NCI-H345 (cell line): ENCODE measurements at regions not wholly inside any gene's neighbourhood (a gene's known extent, or its start where the extent isn't known, plus 50 kb on each side); places are given as distances from the start of the nearest gene placed in this dataset.

Experiments used
- DNase-seq: peaks from one replicate; lab custom pipeline; 2025; lab: John Stamatoyannopoulos, UW

- no peak for DNase-seq
Observed at GRCh38 chr3:107264888-107265287, 112.4 kb upstream of the CCDC54 start.

GRCh38 chr3:107265526-107265925 is 111.7 kb upstream of the CCDC54 start:
- no peak for DNase-seq

- DNase-seq, result no peak
Observed at GRCh38 chr3:107268469-107268868, 108.8 kb upstream of the CCDC54 start.

- no peak for DNase-seq
Observed at GRCh38 chr3:107269136-107269535, 108.1 kb upstream of the CCDC54 start.

GRCh38 chr3:107271787-107272387 is 105.4 kb upstream of the CCDC54 start:
- peak; percentile 16 for DNase-seq

GRCh38 chr3:107272471-107272870 is 104.8 kb upstream of the CCDC54 start:
- no peak for DNase-seq

- DNase-seq, result no peak
Observed at GRCh38 chr3:107272885-107273284, 104.4 kb upstream of the CCDC54 start.

- DNase-seq, result no peak
Observed at GRCh38 chr3:107273771-107274170, 103.5 kb upstream of the CCDC54 start.

- no peak for DNase-seq
Observed at GRCh38 chr3:107275511-107275910, 101.7 kb upstream of the CCDC54 start.

GRCh38 chr3:107283948-107284347 is 93.3 kb upstream of the CCDC54 start:
- no peak for DNase-seq

GRCh38 chr3:107284612-107285011 is 92.6 kb upstream of the CCDC54 start:
- no peak for DNase-seq

- no peak for DNase-seq
Observed at GRCh38 chr3:107285197-107285596, 92.0 kb upstream of the CCDC54 start.

GRCh38 chr3:107289354-107289753 is 87.9 kb upstream of the CCDC54 start:
- no peak for DNase-seq

GRCh38 chr3:107294117-107294516 is 83.1 kb upstream of the CCDC54 start:
- DNase-seq, result no peak

GRCh38 chr3:107297597-107297996 is 79.6 kb upstream of the CCDC54 start:
- DNase-seq, result no peak

GRCh38 chr3:107307205-107307604 is 70.0 kb upstream of the CCDC54 start:
- DNase-seq, result no peak

- DNase-seq, result no peak
Observed at GRCh38 chr3:107308716-107309115, 68.5 kb upstream of the CCDC54 start.

GRCh38 chr3:107309312-107309711 is 67.9 kb upstream of the CCDC54 start:
- no peak for DNase-seq

GRCh38 chr3:107313711-107314110 is 63.5 kb upstream of the CCDC54 start:
- no peak for DNase-seq

- no peak for DNase-seq
Observed at GRCh38 chr3:107315141-107315540, 62.1 kb upstream of the CCDC54 start.

GRCh38 chr3:107323723-107324122 is 53.5 kb upstream of the CCDC54 start:
- DNase-seq, result no peak

- no peak for DNase-seq
Observed at GRCh38 chr3:107325446-107325845, 51.8 kb upstream of the CCDC54 start.
